RCC 7860 (cell line): ENCODE measurements at regions not wholly inside any gene's neighbourhood (a gene's known extent, or its start where the extent isn't known, plus 50 kb on each side); places are given as distances from the start of the nearest gene placed in this dataset.
"Not testable (repeated sequence)": the region's sequence is repeated elsewhere in the genome, so short reads cannot be mapped to it uniquely, and the experiment has no call there.

Source experiments
- DNase-seq: peaks from one replicate; pipeline ENCODE4 v3.0.0-alpha.2; 2015; ENCODE audit warnings: low spot score
- FAIRE-seq: peaks from 2 replicates; lab custom pipeline; 2012; peaks lifted over from hg19 to GRCh38; lab: Jason Lieb, UNC

GRCh38 chr15:47877836-47878235 lies 160.5 kb downstream of the SEMA6D start:
- FAIRE-seq (no peak), DNase-seq (no peak)

- no peak for FAIRE-seq
- peak; percentile 14 for DNase-seq
Observed at GRCh38 chr15:47885920-47886319, 168.6 kb downstream of the SEMA6D start.

- FAIRE-seq (no peak), DNase-seq (no peak)
Observed at GRCh38 chr15:47887241-47887800, 170.0 kb downstream of the SEMA6D start.

GRCh38 chr15:47888385-47889100 lies 171.2 kb downstream of the SEMA6D start:
- DNase-seq (no peak), FAIRE-seq (no peak)

- FAIRE-seq (no peak), DNase-seq (no peak)
Observed at GRCh38 chr15:47890397-47891150, 173.3 kb downstream of the SEMA6D start.

- FAIRE-seq (no peak), DNase-seq (no peak)
Observed at GRCh38 chr15:47897525-47897924, 180.2 kb downstream of the SEMA6D start.

- no peak for FAIRE-seq
- no peak for DNase-seq
Observed at GRCh38 chr15:47900751-47901150, 183.4 kb downstream of the SEMA6D start.

GRCh38 chr15:47903368-47903767 lies 186.1 kb downstream of the SEMA6D start:
- FAIRE-seq (no peak), DNase-seq (no peak)

- DNase-seq (no peak), FAIRE-seq (no peak)
Observed at GRCh38 chr15:47908486-47908885, 191.2 kb downstream of the SEMA6D start.

GRCh38 chr15:47908950-47909670 lies 191.8 kb downstream of the SEMA6D start:
- no peak for FAIRE-seq
- DNase-seq, result no peak

GRCh38 chr15:47912910-47913309 lies 195.6 kb downstream of the SEMA6D start:
- DNase-seq, FAIRE-seq: not testable (repeated sequence)

- no peak for FAIRE-seq
- DNase-seq, result no peak
Observed at GRCh38 chr15:47917881-47918280, 200.6 kb downstream of the SEMA6D start.

GRCh38 chr15:47918877-47919276 lies 201.6 kb downstream of the SEMA6D start:
- FAIRE-seq (no peak), DNase-seq (no peak)

GRCh38 chr15:47924381-47924780 lies 196.4 kb upstream of the SLC24A5 start:
- FAIRE-seq, result no peak
- no peak for DNase-seq

- DNase-seq (no peak), FAIRE-seq (no peak)
Observed at GRCh38 chr15:47929138-47929803, 191.5 kb upstream of the SLC24A5 start.

- DNase-seq, result no peak
- no peak for FAIRE-seq
Observed at GRCh38 chr15:47932261-47932660, 188.5 kb upstream of the SLC24A5 start.

GRCh38 chr15:47932951-47933641 lies 187.7 kb upstream of the SLC24A5 start:
- DNase-seq (no peak), FAIRE-seq (no peak)

- DNase-seq, result no peak
- no peak for FAIRE-seq
Observed at GRCh38 chr15:47933865-47934264, 186.9 kb upstream of the SLC24A5 start.

GRCh38 chr15:47934342-47934741 lies 186.4 kb upstream of the SLC24A5 start:
- FAIRE-seq (no peak), DNase-seq (no peak)

- no peak for FAIRE-seq
- DNase-seq, result no peak
Observed at GRCh38 chr15:47937834-47938233, 183.0 kb upstream of the SLC24A5 start.
